ENCODE measurements at regions not wholly inside any gene's neighbourhood (a gene's known extent, or its start where the extent isn't known, plus 50 kb on each side); places are given as distances from the start of the nearest gene placed in this dataset.

- no peak for TF ChIP-seq GTF2F1 (IDR thresholded peaks at IDR 0.05; ENCODE audit: borderline replicate concordance, low read depth, low read length)
Observed at GRCh38 chr1:2961081-2961480, 60.2 kb upstream of the ACTRT2 start (continued).

- ChIA-PET POLR2A (ENCODE audit: partially characterized antibody) (no interaction called here), CTCF (ENCODE audit: partially characterized antibody) (no interaction called here)
- no peak overlapping the region for H3K4ac ChIP-seq (replicated peaks; ENCODE audit: insufficient read length, low read depth, low read length)
- peaks cover 80 to 81% of the 10 kb centered on the region in 2 experiments for H3K9me3 ChIP-seq (ENCODE audit: insufficient read depth in 2 of 2, low read depth in 1 of 2, low read length in 1 of 2)
- WGBS, 2 experiments (ENCODE audit: extremely low coverage in 1 of 2, insufficient coverage in 1 of 2, insufficient read length in 1 of 2, insufficient replicate concordance in 2 of 2, low coverage in 1 of 2, low lambda C conversion rate in 2 of 2, missing lambda C conversion rate in 1 of 2): 90% methylated on average over 12 of the region's 14 CpGs; no CpG with 5 or more reads in 1 of the 2 experiments
- H3K27me3 ChIP-seq (replicated peaks in 1 of 4; ENCODE audit: control insufficient read depth in 3 of 4, extremely low read depth in 1 of 4, insufficient read depth in 3 of 4, low read length in 3 of 4): no peaks in the 10 kb centered on the region
- peaks cover 0 to 5% of the 10 kb centered on the region in 2 experiments for H4K20me1 ChIP-seq (replicated peaks in 1 of 2; ENCODE audit: control insufficient read depth in 1 of 2, insufficient read depth in 2 of 2, low read length in 2 of 2)
- no peak overlapping the region for H3K4me2 ChIP-seq (ENCODE audit: insufficient read depth in 1 of 2, low read depth in 2 of 2, low read length in 2 of 2)
- TF ChIP-seq SRF (IDR thresholded peaks at IDR 0.05; ENCODE audit: low read depth, low read length): no peak
- no peak for TF ChIP-seq ZNF274 (IDR thresholded peaks at IDR 0.05; ENCODE audit: borderline replicate concordance, extremely low read depth, low read length)
- no peak for TF ChIP-seq SP2 (IDR thresholded peaks at IDR 0.05; ENCODE audit: low read length)
- no peak for TF ChIP-seq RBBP5 (IDR thresholded peaks at IDR 0.05; ENCODE audit: borderline replicate concordance, low read depth, low read length)
- TF ChIP-seq BACH1 (IDR thresholded peaks at IDR 0.05; ENCODE audit: low read length): no peak
- TF ChIP-seq CTBP2 (IDR thresholded peaks at IDR 0.05; ENCODE audit: borderline replicate concordance, insufficient read depth, insufficient read length, low read length): no peak
- TF ChIP-seq FOSL1 (IDR thresholded peaks at IDR 0.05; ENCODE audit: insufficient read depth, low read depth, low read length): no peak
- no peak for TF ChIP-seq RFX5 (IDR thresholded peaks at IDR 0.05; ENCODE audit: borderline replicate concordance, low read depth, low read length)
- no peak for TF ChIP-seq CREB1 (IDR thresholded peaks at IDR 0.05)
- no peak overlapping the region for H4K5ac ChIP-seq (ENCODE audit: insufficient read length, low read depth, low read length)
- H2BK12ac ChIP-seq (ENCODE audit: low read depth, low read length): no peak overlapping the region
- H3K27ac ChIP-seq (ENCODE audit: low read depth, low read length): no peak overlapping the region
- H2AFZ ChIP-seq (ENCODE audit: low read length): no peak overlapping the region
- no peak overlapping the region for H2BK5ac ChIP-seq (ENCODE audit: low read depth, low read length)
- H3K79me2 ChIP-seq (ENCODE audit: control insufficient read depth in 1 of 2, insufficient read depth in 2 of 2, low read length in 2 of 2): no peaks in the 10 kb centered on the region
- no peak for DNase-seq (ENCODE audit: low read depth in 1 of 2, low spot score in 2 of 2)
- no peak overlapping the region for H2AK5ac ChIP-seq (ENCODE audit: low read depth, low read length)
- no peaks in the 10 kb centered on the region for H3K79me1 ChIP-seq (ENCODE audit: low read depth, low read length)
- no peak overlapping the region for H3K4me3 ChIP-seq (ENCODE audit: extremely low read depth in 1 of 4, insufficient read depth in 2 of 4, low read depth in 3 of 4, low read length in 4 of 4)
- no peak overlapping the region for H3K18ac ChIP-seq (ENCODE audit: extremely low read depth, low read length)
- H3K23me2 ChIP-seq (ENCODE audit: low read depth, low read length): peaks cover 12% of the 10 kb centered on the region; the same call in 1 of the 2 replicates
- no peak overlapping the region for H2BK120ac ChIP-seq (replicated peaks; ENCODE audit: low read depth, low read length)
- H3K36me3 ChIP-seq (ENCODE audit: control insufficient read depth in 2 of 4, insufficient read depth in 4 of 4, low read length in 3 of 4): no peaks in the 10 kb centered on the region
- no peak overlapping the region for H2BK15ac ChIP-seq (ENCODE audit: low read length)
- no peaks in the 10 kb centered on the region for H3K4me1 ChIP-seq (replicated peaks in 1 of 4; ENCODE audit: control insufficient read depth in 3 of 4, insufficient read depth in 4 of 4, low read length in 3 of 4)
- no peak overlapping the region for H3K9ac ChIP-seq (replicated peaks in 1 of 4; ENCODE audit: extremely low read depth in 1 of 4, low read depth in 3 of 4, low read length in 3 of 4)
- no peak overlapping the region for H2BK20ac ChIP-seq (ENCODE audit: low read length)
- H4K8ac ChIP-seq (ENCODE audit: extremely low read depth, insufficient read depth, low read length): no peak overlapping the region
- no peak overlapping the region for H3K56ac ChIP-seq (replicated peaks; ENCODE audit: insufficient read length, low read depth, low read length)
- H4K91ac ChIP-seq (replicated peaks; ENCODE audit: insufficient read length, low read length): no peak overlapping the region
- no peak overlapping the region for H3K14ac ChIP-seq (ENCODE audit: insufficient read length)
- FAIRE-seq: no peak
- H3K23ac ChIP-seq (ENCODE audit: insufficient read length): no peak overlapping the region
Observed at GRCh38 chr1:2961661-2962060, 59.6 kb upstream of the ACTRT2 start.
